ENCODE measurements at regions not wholly inside any gene's neighbourhood (a gene's known extent, or its start where the extent isn't known, plus 50 kb on each side); places are given as distances from the start of the nearest gene placed in this dataset.

DNA sequence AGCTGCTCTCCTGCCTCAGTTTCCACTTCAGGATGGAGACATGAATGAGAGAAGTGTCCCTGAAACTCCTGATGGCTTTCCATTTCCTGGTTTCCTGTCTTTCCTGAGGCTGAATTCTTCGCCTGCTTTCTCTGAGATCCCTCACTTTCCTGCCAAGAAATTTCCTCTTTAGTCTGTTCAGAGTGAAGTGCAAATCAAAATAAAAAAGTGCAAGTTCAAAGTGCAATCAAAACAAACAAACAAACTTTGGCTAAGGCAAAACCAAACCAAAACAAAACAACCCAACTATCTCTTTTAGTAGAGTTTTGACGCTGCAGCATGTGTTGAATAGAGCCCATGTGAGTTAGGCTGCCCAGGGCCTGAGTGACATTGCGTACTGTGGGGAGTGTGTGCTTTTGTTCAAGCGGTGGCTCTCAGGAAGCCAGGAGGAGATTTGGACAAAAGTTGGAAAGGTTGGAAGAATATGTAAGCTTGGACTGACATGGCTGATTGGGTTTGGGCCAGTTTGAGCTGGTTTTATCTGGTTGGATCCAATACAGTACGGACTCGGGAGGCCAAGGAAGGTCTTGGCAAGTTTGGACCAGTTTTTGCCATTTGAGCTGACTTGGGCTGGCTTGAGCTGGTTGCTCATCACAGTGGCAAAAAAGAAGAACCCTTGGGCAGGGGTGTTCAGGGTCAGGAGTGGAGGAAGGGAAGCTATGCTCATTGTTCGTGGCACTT lies 61.1 kb upstream of the TINAGL1 start:
- TF ChIP-seq, protein P1, sequence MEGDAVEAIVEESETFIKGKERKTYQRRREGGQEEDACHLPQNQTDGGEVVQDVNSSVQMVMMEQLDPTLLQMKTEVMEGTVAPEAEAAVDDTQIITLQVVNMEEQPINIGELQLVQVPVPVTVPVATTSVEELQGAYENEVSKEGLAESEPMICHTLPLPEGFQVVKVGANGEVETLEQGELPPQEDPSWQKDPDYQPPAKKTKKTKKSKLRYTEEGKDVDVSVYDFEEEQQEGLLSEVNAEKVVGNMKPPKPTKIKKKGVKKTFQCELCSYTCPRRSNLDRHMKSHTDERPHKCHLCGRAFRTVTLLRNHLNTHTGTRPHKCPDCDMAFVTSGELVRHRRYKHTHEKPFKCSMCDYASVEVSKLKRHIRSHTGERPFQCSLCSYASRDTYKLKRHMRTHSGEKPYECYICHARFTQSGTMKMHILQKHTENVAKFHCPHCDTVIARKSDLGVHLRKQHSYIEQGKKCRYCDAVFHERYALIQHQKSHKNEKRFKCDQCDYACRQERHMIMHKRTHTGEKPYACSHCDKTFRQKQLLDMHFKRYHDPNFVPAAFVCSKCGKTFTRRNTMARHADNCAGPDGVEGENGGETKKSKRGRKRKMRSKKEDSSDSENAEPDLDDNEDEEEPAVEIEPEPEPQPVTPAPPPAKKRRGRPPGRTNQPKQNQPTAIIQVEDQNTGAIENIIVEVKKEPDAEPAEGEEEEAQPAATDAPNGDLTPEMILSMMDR (IDR thresholded peaks at IDR 0.05) = no peak
- TF ChIP-seq POLR2AphosphoS5 (IDR thresholded peaks at IDR 0.05; ENCODE audit: low read depth, low read length) (no peak), TCF7L2 (IDR thresholded peaks at IDR 0.05; ENCODE audit: low read depth, low read length) (no peak)
- TF ChIP-seq, protein P2, sequence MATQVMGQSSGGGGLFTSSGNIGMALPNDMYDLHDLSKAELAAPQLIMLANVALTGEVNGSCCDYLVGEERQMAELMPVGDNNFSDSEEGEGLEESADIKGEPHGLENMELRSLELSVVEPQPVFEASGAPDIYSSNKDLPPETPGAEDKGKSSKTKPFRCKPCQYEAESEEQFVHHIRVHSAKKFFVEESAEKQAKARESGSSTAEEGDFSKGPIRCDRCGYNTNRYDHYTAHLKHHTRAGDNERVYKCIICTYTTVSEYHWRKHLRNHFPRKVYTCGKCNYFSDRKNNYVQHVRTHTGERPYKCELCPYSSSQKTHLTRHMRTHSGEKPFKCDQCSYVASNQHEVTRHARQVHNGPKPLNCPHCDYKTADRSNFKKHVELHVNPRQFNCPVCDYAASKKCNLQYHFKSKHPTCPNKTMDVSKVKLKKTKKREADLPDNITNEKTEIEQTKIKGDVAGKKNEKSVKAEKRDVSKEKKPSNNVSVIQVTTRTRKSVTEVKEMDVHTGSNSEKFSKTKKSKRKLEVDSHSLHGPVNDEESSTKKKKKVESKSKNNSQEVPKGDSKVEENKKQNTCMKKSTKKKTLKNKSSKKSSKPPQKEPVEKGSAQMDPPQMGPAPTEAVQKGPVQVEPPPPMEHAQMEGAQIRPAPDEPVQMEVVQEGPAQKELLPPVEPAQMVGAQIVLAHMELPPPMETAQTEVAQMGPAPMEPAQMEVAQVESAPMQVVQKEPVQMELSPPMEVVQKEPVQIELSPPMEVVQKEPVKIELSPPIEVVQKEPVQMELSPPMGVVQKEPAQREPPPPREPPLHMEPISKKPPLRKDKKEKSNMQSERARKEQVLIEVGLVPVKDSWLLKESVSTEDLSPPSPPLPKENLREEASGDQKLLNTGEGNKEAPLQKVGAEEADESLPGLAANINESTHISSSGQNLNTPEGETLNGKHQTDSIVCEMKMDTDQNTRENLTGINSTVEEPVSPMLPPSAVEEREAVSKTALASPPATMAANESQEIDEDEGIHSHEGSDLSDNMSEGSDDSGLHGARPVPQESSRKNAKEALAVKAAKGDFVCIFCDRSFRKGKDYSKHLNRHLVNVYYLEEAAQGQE (IDR thresholded peaks at IDR 0.05; ENCODE audit: insufficient read depth in 1 of 2, low read depth in 2 of 2, low read length in 1 of 2) = no peak

All from Panc1 (cell line).